ENCODE measurements at regions not wholly inside any gene's neighbourhood (a gene's known extent, or its start where the extent isn't known, plus 50 kb on each side); places are given as distances from the start of the nearest gene placed in this dataset.

DNA sequence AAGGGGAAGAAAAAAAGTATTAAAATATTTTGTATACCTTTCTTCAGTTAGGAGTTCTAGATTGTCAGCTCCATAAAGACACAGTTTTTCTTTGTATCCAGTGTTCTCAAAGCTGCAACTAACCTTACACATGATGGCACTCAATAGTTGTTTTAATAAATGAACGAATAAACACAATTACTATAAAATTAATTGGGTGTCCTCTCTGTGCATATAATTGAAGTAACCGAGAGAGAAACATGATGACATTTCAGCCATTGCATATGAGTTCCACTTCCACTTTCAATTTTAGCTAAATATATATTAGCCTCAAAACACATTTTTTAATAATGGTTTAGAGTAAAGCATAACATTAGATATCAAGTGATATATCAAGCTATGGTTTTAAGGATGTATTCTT lies 671.2 kb downstream of the LRFN5 start:
- DNase-seq, result no peak

DNA sequence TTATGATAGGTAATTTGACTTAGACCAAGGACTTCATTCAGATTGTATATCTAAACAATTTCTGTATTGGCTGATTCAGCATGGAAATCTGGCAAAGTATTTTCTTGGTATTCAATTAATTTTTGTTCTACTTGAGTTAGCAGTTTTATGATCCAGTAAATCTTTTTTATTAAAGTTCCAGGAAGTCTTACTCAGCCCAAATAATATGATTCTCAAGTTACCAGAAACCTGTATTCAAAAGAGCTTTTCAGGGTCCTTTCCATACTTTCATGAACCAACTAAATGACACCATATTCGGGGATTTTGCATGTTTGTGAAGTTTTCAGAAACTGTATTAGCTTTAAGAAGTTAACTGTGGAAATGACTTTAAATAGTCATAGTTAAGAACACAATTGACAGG lies 662.6 kb downstream of the LRFN5 start:
- DNase-seq, result no peak

DNA sequence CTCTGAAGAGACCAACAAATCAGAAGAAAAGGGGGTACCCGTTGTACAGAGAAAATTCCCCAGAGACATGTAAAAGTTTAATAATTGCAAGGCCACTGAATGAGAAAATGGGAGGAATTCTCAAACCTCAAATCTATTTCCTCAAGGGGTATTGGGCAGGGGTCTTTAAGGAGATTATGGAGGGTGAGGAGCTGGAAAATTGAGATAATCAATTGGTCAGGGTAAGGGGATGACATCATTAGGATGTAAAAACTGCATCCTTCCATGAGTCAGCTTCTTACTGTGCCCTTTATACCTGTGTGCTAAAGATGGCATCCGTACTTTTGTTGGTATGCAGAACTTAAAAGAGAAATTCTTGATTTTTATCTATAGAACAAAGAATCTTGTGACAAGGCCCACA lies 641.5 kb downstream of the LRFN5 start:
- DNase-seq, result no peak

DNA sequence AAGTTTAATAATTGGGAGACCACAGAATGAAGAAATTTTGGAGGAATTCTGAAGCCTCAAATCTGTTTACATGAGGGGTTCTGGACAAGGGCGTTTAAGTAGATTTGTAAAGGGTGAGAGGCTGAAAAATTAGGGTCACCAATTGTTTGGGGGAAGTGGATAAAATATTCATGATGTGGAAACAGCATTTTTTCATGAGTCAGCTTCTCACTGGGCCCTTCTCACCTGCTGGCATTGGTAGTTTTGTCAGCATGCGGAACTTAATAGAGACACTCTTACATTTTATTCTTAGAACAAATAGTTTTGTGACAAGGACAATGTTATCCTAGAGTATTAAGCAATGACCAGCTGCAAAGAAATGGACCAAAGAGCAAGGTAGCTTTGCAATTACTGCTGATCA lies 634.4 kb downstream of the LRFN5 start:
- DNase-seq, result no peak

DNA sequence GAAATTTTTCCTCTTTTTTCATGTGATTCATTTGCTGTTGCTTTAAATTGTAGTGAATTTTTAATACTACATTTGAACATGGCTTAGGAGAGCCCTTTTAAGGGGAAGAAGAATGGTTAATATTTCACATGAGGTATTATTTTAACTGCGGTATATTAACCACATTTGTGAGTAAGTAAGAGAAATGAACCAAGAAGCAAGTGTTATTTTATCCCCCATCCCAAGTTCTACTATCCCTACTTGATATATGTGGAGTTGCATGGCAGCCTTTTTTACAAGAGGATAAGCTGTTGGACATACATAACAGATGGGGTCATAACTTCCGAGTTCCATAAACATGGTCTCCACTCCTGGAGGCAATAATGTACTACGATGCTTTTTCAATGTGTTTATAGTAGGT lies 623.3 kb downstream of the LRFN5 start:
- DNase-seq, result no peak

DNA sequence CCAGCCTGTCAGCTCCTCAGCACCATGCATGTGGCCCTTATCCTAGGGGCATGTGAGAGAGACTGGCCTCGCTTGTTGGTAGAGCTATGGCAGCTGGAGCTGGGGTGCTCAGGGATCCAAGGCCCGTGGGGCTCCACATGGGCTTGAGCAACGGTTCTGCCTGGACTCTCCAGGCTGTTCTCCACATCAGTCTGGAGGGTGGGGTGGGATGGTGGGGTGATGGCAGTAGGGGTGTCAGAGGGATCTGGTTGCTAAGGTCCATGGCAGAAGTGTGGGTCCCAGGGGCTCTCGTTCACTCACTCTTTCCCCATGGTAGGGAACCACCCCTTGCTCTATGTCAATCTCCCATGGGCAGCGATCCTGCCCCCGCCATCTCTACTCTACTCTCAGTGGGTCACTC lies 622.6 kb downstream of the LRFN5 start:
- no peak for DNase-seq

DNA sequence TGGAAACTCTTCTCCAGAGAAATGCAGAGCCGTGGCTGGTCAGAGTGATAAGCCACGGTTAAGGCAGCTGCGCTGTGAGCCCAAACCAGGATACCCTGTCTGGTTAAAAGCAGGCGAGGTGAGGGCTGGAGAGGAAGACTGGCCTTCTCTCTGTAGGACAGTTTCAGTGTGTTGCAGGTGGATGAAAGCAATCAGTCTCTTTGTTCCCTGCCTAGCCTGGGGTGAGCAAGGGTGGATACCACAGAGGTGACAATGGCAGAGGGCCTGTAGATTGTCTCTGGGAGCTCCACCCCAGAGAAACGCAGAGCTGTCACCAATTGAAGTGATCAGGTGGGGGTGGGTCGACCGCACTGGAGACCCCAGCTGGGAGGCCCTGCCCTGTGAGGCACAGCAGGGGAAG lies 621.9 kb downstream of the LRFN5 start:
- no peak for DNase-seq

DNA sequence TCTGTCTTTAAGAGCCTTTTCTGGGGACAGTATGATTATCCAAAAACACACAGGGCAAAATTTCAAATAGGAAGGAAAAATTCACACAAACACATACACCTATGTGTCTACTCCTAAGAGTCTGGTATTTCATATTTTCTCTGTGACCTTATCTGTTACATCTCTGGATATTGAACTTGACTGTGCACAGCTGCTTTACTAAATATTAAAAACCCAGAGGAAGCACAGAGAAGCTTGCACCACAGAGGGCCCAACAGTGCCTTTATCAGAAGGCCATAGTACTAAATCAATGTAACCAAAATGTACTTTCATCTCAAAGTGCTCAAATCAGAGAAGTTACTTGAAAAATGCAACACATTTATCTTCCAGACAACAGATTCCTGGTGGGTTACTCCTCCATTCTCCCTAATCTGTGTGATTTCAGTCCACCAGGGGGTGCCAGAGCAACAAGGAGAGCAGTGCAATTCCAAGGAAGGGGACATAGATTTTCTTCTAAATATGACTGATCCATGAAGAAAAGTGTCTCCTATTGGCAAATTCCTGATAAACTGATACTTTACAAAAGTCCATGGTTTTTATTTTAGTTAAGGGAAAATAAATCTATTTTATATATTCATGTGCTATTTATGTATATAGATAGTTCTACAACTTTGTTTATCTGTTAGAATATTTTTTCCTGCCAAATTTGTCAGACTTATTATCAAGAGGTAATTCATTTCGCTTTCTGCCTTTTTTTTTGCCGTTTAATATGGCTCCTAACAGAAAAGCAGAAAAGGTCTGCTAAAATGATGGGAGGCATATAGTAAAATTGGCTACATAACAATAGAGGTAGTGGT lies 617.6 kb downstream of the LRFN5 start:
- peak; percentile 2 for DNase-seq

DNA sequence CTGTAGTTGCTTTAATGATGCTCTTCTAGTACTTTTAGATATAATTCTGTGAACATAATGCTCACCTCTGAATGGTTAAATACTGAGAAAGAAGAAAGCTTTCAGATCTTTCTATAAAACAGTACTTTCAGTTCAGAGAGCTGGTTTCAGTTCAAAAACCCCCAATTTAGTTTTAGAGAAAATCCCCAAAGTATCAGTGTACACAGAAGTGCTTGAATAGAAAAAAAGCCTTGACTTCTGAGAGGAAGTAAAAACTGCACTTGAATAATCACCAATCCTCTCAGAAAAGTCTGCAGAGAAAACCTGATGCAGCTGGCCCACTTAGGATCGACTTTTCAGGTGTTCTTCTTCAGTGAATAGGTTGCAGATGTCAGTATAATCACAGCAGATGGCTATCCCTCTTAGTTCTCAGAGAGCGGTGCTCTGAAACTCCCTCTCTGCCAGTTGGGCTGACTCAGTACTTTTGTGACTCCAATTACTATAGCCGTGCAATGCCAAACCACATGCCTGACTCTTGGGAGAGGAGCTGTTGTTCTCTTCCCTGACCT lies 616.3 kb downstream of the LRFN5 start:
- no peak for DNase-seq

DNA sequence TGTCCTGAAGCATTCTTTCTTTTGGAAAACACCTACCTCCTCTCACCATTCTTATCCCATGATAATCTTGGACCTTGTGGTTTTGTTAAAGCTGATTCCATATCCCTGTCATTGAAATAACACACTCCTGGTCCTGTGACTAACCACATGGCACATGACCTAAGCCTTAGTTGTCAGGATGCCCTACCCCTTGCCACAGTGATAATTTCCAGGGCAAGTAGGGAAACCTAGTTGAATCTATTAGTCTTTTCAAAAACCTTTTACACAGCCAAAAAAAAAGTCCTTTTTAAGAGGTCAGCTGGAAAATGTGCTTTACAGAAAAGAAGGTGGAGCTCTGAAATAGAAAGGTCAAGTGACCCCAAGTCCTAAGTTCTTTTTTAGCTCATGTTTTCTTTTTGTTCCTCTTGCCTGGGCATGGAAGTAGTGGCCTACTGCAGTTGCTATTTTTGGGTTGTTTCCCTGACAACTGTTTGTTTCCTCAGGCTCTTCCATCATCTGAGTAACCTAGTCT lies 608.4 kb downstream of the LRFN5 start:
- no peak for DNase-seq

DNA sequence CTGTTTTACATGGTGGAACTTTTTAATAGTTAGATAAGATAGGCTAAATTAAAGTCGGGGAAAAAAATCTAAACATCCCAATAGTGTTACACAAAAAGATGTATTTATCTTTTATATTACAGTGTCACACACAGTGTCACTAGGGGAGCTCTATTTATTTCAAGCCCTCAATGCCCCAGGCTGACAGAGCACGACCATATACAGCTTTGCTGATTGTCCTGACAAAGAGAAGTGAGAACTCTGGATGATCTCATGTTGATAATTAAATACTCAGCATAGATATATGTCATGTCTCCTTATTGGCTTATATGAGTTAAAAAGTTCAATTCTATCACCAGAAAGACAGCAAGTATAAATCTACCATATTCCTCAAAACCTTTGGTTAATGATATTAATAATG lies 594.3 kb downstream of the LRFN5 start:
- DNase-seq, result no peak

DNA sequence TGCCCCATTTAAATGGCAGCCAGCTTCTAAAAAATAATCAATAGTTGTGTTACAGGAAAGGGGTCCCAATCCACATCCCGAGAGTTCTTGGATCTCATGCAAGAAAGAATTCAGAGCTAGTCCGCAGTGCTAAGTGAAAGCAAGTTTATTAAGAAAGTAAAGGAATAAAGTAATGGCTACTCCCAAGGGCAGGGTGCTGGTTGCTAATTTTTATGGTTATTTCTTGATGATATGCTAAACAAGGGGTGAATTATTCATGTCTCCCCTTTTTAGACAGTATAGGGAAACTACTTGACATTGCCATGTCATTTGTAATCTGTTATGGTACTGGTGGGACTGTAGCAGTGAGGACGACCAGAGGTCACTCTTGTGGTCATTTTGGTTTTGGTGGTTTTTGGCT lies 591.3 kb downstream of the LRFN5 start:
- no peak for DNase-seq

DNA sequence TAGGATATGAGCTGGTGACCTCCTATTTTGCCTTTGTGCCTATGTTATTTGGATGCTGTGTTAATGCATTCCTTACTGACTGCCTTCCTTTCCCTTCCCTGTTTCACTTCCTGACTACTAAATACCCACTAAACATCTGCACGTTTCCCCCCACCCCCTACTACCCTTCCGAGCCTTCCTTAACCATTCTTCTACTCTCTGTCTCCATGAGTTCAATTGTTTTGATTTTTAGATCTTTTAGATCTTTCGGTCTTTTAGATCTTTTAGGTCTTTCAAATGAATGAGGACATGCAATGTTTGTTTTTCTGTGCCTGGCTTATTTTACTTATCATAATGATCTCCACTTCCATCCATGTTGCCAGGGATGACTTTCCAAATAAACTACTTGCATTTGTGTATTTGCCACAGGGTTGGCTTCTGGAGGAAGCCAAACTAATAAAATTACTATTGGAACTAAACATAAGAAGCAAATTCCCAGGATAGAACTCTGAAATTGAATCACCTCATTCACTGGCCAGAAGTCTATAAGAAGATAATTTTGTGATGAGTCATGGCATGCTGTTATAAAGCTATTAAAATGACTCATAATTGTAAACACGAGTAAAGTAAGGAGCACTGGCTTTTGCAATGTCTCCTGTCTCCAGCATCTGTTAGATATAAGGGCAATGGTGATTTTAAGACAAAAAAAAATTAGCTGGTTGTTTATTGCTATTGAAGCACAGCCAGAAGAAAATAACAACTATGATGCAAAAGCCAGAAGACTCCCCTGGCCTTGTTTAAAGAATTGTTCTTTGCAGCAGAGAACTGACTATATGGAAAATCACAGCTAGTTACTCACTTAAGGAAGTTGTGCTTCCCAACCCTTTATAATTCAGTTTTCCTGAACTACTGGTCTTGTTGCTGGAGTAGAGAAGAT lies 586.3 kb downstream of the LRFN5 start:
- DNase-seq, result no peak

DNA sequence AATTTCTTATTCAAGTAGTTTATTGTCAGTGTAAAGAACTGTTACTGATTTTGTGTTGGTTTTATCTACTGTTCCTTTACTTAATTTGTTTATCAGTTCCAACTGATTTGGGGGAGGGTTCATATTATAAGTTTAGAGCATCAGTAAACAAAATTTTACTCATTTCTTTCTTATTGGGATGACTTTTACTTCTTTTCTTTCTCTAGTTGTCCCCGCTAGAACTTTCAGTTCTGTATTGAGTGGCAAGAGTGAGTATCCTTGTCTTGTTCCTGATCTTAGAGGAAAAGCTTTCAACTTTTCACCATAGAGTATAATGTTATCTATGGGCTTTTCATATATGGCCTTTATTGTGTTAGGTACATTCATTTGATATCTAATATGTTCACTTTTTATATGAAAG lies 584.1 kb downstream of the LRFN5 start:
- no peak for DNase-seq

DNA sequence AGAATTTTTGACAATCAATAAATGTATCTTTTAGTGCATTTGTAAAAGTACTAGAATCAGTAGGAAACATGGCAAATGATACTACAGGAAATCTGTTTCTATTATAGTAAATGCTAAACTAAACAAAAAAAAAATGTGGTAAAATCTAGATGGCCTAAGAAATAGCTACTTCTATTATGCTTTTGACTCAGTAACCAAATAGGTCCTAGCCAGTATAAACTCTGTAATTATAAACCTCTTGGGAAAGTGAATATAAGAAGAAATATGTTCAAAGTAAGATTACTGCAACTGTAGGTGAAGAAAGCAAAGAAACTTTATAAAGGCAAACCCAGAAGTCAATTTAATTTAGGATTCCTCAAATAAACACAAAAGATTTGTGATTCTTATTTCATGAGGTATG lies 581.2 kb downstream of the LRFN5 start:
- DNase-seq, result no peak

DNA sequence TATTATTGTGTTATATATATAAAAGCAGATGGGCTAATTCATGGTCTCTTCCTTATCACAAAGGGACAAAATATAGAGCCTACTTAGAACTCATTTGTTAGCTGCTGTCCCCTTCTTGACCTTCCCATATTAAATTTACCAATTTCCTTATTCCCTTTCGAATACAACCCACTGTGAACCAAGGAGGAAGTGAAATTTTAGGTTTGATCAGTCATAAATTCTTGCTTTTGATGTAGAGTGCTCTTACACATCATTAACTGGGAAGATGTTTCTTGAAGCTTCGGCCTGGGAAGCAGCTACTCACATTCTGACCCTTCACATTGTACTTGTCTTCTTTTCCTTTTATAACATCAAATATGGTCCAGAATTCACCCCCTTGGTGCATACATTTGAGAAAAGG lies 579.0 kb downstream of the LRFN5 start:
- DNase-seq, result no peak

DNA sequence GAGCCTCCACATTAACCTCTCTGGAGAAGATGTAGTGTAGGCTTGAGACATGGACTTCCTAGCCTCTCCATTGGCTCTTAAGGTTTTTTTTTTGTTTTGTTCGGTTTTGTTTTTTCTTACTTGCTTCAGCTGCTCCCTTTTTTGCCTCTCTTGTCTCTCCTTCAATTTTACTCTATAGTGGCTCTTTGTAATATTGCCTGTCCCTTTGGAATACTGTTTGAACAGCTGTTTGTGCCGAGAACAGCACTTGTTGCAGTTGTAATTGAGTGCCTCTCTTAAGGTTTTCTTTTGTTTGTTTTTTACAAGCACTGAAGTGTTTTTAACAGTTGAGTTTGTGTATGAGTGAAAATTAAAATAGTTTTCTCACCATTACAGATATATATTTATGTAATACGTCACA lies 567.7 kb downstream of the LRFN5 start:
- DNase-seq, result no peak

DNA sequence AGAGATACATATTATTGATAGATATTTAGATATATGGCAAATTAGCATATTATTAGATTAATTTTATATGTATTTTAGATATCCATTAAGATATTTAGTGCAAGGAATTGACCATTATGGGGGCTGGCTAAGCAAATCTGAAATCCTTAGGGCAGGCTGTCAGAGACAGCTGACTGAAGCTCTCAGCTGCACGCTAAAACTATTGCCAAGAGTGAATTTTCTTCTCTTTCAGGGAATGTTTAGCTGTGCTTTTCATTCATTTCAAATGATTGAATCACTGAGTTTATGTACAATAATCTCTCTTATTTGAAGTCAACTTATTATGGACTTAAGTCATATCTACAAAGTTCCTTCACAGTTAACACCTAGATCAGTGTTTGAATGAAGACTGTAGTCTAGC lies 566.5 kb downstream of the LRFN5 start:
- DNase-seq, result no peak

DNA sequence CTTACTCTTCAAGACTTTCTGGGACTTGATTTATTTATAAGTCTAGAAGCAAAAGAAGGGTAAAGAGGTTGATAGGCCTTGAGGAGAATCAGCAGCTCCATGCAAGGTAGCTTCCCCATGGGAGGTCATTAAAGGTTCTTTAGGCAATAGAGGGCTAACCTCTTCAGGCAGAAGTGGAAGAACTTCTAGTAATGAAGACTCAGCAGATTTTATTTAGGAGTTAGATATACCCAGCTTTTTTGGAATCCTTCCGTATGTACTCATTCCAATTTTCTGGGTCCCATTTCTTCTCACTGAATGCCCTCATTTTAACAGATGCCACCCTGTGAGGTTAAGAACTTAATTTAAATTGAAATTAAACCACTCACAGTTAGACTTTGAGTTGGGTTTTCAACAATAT lies 565.6 kb downstream of the LRFN5 start:
- DNase-seq, result no peak

DNA sequence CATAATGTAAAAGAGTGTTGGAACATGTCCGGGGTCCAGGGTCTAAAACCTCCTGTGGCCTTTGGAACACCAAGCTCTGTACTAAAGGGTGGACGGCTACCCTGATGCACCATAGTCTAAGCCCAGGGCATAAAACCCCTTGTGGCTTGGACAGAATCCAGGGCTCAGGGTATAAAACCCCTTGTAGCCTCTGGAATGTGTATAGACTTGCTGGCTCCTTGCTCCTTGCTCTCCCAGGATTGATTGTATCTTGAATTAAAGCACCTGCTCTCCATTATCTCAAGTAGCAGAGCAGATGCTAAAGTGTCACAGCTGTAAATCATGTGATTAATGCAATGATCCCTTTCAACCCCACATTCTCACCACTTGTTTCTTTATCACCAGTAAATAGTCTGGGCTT lies 556.5 kb downstream of the LRFN5 start:
- DNase-seq, result no peak

DNA sequence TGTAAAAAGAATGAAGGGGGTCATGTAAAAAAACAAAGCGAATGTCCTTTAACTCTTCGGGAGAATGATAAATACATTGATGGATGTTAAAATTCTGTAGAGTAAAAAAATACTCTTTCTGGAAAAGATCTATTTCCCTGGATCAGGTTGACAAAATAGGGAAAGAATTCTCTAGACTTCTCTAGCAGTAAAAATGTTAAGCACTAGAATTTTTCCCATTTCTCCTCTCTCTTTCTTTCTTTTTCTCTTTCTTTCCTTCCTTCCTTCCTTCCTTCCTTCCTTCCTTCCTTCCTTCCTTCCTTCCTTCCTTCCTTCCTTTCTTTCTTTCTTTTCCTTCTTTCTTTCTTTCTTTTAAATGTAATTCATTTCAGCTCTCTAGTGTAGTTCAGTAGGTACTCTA lies 552.5 kb downstream of the LRFN5 start:
- no peak for DNase-seq

DNA sequence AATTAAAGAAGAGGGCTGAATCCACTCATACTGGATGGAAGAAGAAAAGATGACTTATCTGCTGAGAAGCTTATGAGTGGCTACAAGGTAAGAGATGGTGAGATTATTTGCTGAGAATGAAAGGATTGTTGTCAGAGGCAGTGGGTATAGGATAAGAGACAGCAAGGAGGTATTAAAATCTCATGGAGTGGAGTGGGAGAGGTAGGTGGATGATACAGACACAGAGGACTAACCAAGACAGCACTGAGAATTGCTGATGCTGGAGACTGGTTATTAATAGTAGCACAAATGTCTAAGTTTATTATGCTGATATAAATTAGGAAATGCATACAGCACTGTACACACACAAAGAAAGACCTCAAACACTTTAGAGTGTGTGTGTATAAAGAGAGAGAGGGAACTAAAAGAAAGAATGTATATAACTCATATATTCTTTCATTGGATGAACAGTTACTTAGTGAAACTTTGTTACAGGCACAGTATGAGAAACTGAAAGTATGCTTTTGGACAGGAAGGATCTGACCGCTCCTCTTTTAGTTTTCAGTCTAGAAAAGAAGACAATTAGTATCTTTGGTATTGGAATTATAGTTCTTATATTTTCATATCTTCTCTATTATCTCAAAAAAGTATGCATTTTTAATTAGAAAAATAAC lies 543.1 kb downstream of the LRFN5 start:
- no peak for DNase-seq

DNA sequence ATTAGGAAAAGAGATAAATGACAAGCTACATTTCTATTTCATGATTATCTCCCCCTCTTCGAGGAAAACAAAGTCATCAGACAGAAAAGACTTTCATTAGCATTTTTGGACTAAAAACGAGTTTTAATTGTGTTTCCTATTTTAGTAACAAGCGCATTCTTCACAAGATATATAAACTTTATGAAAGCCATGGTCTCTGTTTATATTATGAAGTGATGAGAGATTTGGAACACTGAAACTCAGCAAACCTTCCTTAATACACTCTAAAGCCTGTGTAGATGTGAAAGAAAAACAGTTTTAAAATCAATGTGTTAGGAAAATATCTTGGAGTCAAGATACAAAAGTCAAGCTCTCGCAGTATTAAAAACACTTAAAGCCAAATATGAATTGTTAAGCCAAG lies 539.1 kb downstream of the LRFN5 start:
- DNase-seq, result no peak
